SK-N-SH (cell line): ENCODE measurements at regions not wholly inside any gene's neighbourhood (a gene's known extent, or its start where the extent isn't known, plus 50 kb on each side); places are given as distances from the start of the nearest gene placed in this dataset.

ENCODE experiments used
- CTCF ChIA-PET: fragments of 300-600, 350-600 bp; formaldehyde crosslinking; extraction: SDS; loops from one replicate; lab custom pipeline; 2021; lab: Yijun Ruan, JAX
- POLR2A ChIA-PET: fragments of 350-600 bp; sonication (Branson Sonifier 250); formaldehyde crosslinking; extraction: SDS; loops from one replicate; lab custom pipeline; 2020; ENCODE audit warnings: antibody characterized with exemption, inconsistent platforms; lab: Yijun Ruan, JAX
- DNase-seq: peaks from one replicate; pipeline ENCODE4 v3.0.0; 2012
- H2AFZ ChIP-seq: fragments of 200-600 bp; sonication (generic); 2 replicates; pipeline ENCODE4 v1.8.1; 2016; ENCODE audit warnings: antibody characterized with exemption, mild to moderate bottlenecking, low read depth
- H3F3A ChIP-seq: fragments of 200-600 bp; sonication (generic); replicated peaks from 2 replicates; pipeline ENCODE3; 2016; ENCODE audit warnings: antibody characterized with exemption, mild to moderate bottlenecking; ENCODE audit not compliant: insufficient read depth
- H3K27ac ChIP-seq, 2 experiments: fragments of 200-500 bp in 1 of 2; fragments of 200-600 bp in 1 of 2; sonication (Bioruptor generic) in 1 of 2; sonication (generic), shearing (Covaris generic) in 1 of 2; 2 replicates each; pipeline versions ENCODE4 v1.5.1 to v1.6.1; 2014 to 2016; ENCODE audit warnings: low read depth in 2 of 2, inconsistent platforms in 1 of 2, low read length in 1 of 2, mild to moderate bottlenecking in 1 of 2, mixed read lengths in 1 of 2
- H3K27me3 ChIP-seq: fragments of 200-600 bp; sonication (generic), shearing (Covaris generic); 2 replicates; pipeline ENCODE4 v1.6.1; 2016; ENCODE audit warnings: mixed run types; ENCODE audit not compliant: insufficient read depth
- H3K36me3 ChIP-seq, 2 experiments: fragments of 200-500 bp in 1 of 2; fragments of 200-600 bp in 1 of 2; sonication (Bioruptor generic) in 1 of 2; sonication (generic) in 1 of 2; replicated peaks in 1 of 2; 2 replicates each; pipeline versions ENCODE3 to v1.5.1; 2014 to 2016; ENCODE audit warnings: low read length in 1 of 2, mild to moderate bottlenecking in 1 of 2; ENCODE audit not compliant: insufficient read depth in 2 of 2, control insufficient read depth in 1 of 2
- H3K4me1 ChIP-seq, 2 experiments: fragments of 200-500 bp in 1 of 2; fragments of 200-600 bp in 1 of 2; sonication (Bioruptor generic) in 1 of 2; sonication (generic), shearing (Covaris generic) in 1 of 2; 2 replicates each; pipeline versions ENCODE4 v1.5.1 to v1.6.1; 2014 to 2016; ENCODE audit warnings: low read depth in 1 of 2, low read length in 1 of 2, mixed run types in 1 of 2; ENCODE audit not compliant: insufficient read depth in 2 of 2, control insufficient read depth in 1 of 2
- H3K4me2 ChIP-seq: fragments of 200-600 bp; sonication (generic), shearing (Covaris generic); 2 replicates; pipeline ENCODE4 v1.6.1; 2017; ENCODE audit warnings: mixed run types
- H3K4me3 ChIP-seq, 2 experiments: fragments of 200-500 bp in 1 of 2; fragments of 200-600 bp in 1 of 2; sonication (Bioruptor generic) in 1 of 2; sonication (generic), shearing (Covaris generic) in 1 of 2; 2 replicates each; pipeline versions ENCODE4 v1.5.1 to v1.8.1; 2014 to 2016; ENCODE audit warnings: low read depth in 2 of 2, inconsistent platforms in 1 of 2, low read length in 1 of 2, mild to moderate bottlenecking in 1 of 2, mixed read lengths in 1 of 2, moderate library complexity in 1 of 2
- H3K79me2 ChIP-seq: fragments of 200-600 bp; sonication (generic); 2 replicates; pipeline ENCODE4 v1.8.1; 2017; ENCODE audit warnings: mild to moderate bottlenecking; ENCODE audit not compliant: insufficient read depth
- H3K9ac ChIP-seq: fragments of 200-600 bp; sonication (generic); 2 replicates; pipeline ENCODE4 v1.6.1; 2017; ENCODE audit warnings: mixed run types
- H3K9me2 ChIP-seq: fragments of 200-600 bp; sonication (generic); 2 replicates; pipeline ENCODE4 v1.6.1; 2017; ENCODE audit warnings: mixed run types
- H3K9me3 ChIP-seq: fragments of 200-600 bp; sonication (generic); 2 replicates; pipeline ENCODE4 v1.6.1; 2017; ENCODE audit warnings: mixed run types, mild to moderate bottlenecking, moderate library complexity
- H4K20me1 ChIP-seq: fragments of 200-600 bp; sonication (generic); 2 replicates; pipeline ENCODE4 v1.6.1; 2017; ENCODE audit warnings: mild to moderate bottlenecking, mixed run types; ENCODE audit not compliant: insufficient read depth
- ELF1 ChIP-seq: IDR thresholded peaks from 2 replicates; pipeline ENCODE4 v1.4.0; 2012
- EP300 ChIP-seq, 2 experiments: IDR thresholded peaks; 2 replicates each; pipeline versions ENCODE4 v1.4.0 to v1.6.1; 2012; ENCODE audit warnings: borderline replicate concordance in 1 of 2, low read depth in 1 of 2, low read length in 1 of 2
- FOXM1 ChIP-seq: IDR thresholded peaks from 2 replicates; pipeline ENCODE4 v1.4.0; 2012; ENCODE audit warnings: low read depth, mild to moderate bottlenecking
- GABPA ChIP-seq: IDR thresholded peaks from 2 replicates; pipeline ENCODE4 v1.4.0; 2012; ENCODE audit warnings: low read depth, mild to moderate bottlenecking
- GATA2 ChIP-seq: sonication (generic); formaldehyde crosslinking; IDR thresholded peaks from 2 replicates; pipeline ENCODE4 v1.5.0; 2020; ENCODE audit warnings: mild to moderate bottlenecking, missing genetic modification reagents
- JUND ChIP-seq: IDR thresholded peaks from 2 replicates; pipeline ENCODE4 v1.4.0; 2012
- NRF1 ChIP-seq: IDR thresholded peaks from 2 replicates; pipeline ENCODE4 v1.6.1; 2012; ENCODE audit warnings: low read depth, mild to moderate bottlenecking, low read length
- POLR2AphosphoS5 ChIP-seq: IDR thresholded peaks from 2 replicates; pipeline ENCODE4 v1.6.1; 2012; ENCODE audit warnings: low read depth, low read length
- RFX5 ChIP-seq: IDR thresholded peaks from 2 replicates; pipeline ENCODE4 v1.6.1; 2012; ENCODE audit warnings: mild to moderate bottlenecking, improper control_type of control experiment, low read length
- RXRA ChIP-seq: IDR thresholded peaks from 2 replicates; pipeline ENCODE4 v1.4.0; 2012; ENCODE audit warnings: low read depth, mild to moderate bottlenecking, borderline replicate concordance
- SIN3A ChIP-seq: IDR thresholded peaks from 2 replicates; pipeline ENCODE4 v1.6.1; 2012; ENCODE audit warnings: low read depth, mild to moderate bottlenecking, low read length, moderate library complexity, borderline replicate concordance
- SMC3 ChIP-seq: IDR thresholded peaks from 2 replicates; pipeline ENCODE4 v1.6.1; 2012; ENCODE audit warnings: low read depth, low read length, improper control_type of control experiment
- WGBS: methylation state at CpG from one replicate; pipeline ENCODE4 v1.1.6; 2017; ENCODE audit warnings: low lambda C conversion rate; 5-methylcytosine and 5-hydroxymethylcytosine counted together
- TF ChIP-seq, protein P1 (sequence below): IDR thresholded peaks from 2 replicates; pipeline ENCODE4; 2012
- TF ChIP-seq, protein P2 (sequence below): fragments of 200-600 bp; sonication (generic); IDR thresholded peaks from 2 replicates; pipeline ENCODE4 v1.6.1; 2017; ENCODE audit warnings: antibody characterized with exemption, mild to moderate bottlenecking, moderate library complexity
- TF ChIP-seq, protein P3 (sequence below): fragments of 150-350 bp; IDR thresholded peaks from 2 replicates; pipeline ENCODE4 v1.6.1; 2016; ENCODE audit warnings: mild to moderate bottlenecking, low read depth, low read length
- TF ChIP-seq, protein P4 (sequence below): IDR thresholded peaks from 2 replicates; pipeline ENCODE4 v1.4.0; 2012; ENCODE audit warnings: low read depth, borderline replicate concordance

DNA sequence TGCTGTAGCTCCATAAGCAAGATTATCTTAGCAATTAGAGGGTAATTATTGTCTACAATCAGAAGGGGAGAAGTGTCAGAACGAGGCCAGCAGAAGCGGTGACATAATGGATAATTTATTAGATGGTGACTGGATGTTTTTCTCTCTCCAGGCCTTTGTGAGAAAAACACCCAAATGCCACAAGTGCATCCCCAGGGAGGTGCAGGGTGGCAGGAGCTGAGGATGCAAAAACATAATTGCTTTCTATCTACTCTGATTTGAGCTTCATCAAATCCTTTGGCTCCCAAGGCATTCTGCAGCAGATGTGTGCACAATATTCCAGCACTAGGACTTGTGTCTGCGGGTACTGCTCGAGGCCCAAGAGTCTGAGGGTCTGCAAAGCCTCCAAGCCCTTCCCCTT lies 220.1 kb upstream of the SERP2 start:
- no peaks in the 10 kb centered on the region for H3F3A ChIP-seq
- no peaks in the 10 kb centered on the region for H4K20me1 ChIP-seq
- peaks cover 0 to 5% of the 10 kb centered on the region in 2 experiments; a peak in 2 of 4 replicates for H3K4me1 ChIP-seq
- H3K9ac ChIP-seq, result no peak overlapping the region
- no peak for TF ChIP-seq POLR2AphosphoS5
- TF ChIP-seq ELF1, result no peak
- no peak for TF ChIP-seq SMC3
- no peak for TF ChIP-seq RXRA
- no peak for TF ChIP-seq GATA2 (CRISPR knock-in tag)
- POLR2A ChIA-PET, result no interaction called here
- no peaks in the 10 kb centered on the region for H3K27me3 ChIP-seq
- DNase-seq, result no peak
- H3K9me2 ChIP-seq, result no peaks in the 10 kb centered on the region
- no peak overlapping the region for H2AFZ ChIP-seq
- H3K9me3 ChIP-seq, result no peaks in the 10 kb centered on the region
- no peak overlapping the region for H3K27ac ChIP-seq
- CTCF ChIA-PET, result interaction anchor here (1.6 kb wide), 1 partner anchor 248 kb away, joined by 3 read pairs; no protein-coding TSS in a partner anchor
- 81% methylated on average over 2 of the region's 4 CpGs for WGBS
- no peak overlapping the region for H3K4me3 ChIP-seq
- H3K79me2 ChIP-seq, result no peaks in the 10 kb centered on the region
- H3K36me3 ChIP-seq, result no peaks in the 10 kb centered on the region
- H3K4me2 ChIP-seq, result no peak overlapping the region

DNA sequence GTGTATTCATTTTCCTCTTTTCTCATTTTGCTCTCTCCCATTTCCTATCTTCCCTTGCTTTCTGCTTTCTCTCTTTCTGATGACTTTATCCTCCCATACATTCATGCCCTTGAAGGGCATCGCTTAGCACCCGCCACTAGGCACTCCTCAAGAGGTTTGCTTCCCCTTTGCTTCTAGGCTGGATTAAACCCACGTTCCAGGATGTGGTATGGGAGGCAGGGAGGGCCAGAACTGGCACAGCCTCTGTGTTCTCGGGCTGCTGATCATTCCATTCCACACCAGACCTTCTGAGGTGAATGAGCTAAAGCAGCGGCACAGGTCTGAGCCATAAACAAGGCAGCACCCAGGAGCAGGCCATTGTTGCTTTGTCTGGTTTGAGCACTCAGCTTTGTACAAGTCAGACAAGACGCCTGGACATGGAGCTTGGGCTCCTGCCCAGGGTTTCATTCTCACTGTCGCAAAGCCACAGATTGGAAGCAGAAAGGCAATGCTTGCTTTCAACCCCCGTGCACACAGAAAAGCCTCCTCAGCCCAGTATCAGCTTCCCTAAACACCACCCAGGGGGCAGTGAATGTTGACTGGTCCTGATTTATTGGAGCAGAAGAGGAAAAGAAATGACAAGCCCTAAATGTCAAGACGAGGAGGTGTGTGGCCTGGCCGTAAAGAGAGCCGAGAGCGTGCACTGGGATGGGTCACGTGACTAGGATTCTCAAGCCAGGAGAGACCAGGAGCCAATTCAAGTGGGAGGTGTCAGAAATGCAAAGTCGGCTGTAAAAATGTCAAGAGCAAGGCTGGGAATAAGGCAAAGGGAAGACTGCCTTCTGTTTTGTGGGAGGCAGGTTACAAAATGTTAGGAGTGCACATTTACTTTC lies 218.0 kb upstream of the SERP2 start:
- no peak overlapping the region for H2AFZ ChIP-seq
- H3F3A ChIP-seq, result no peaks in the 10 kb centered on the region
- ChIA-PET CTCF (no interaction called here), POLR2A (no interaction called here)
- no peaks in the 10 kb centered on the region for H3K9me3 ChIP-seq
- H3K4me2 ChIP-seq, result no peak overlapping the region
- DNase-seq, result no peak
- H3K27me3 ChIP-seq, result no peaks in the 10 kb centered on the region
- H4K20me1 ChIP-seq, result no peaks in the 10 kb centered on the region
- peaks cover 0 to 3% of the 10 kb centered on the region in 2 experiments; a peak in 1 of 4 replicates for H3K4me1 ChIP-seq
- WGBS, result 63% methylated on average over 13 of the region's 14 CpGs
- no peak overlapping the region for H3K27ac ChIP-seq
- no peaks in the 10 kb centered on the region for H3K36me3 ChIP-seq
- H3K4me3 ChIP-seq, result no peak overlapping the region
- H3K9ac ChIP-seq, result no peak overlapping the region
- H3K9me2 ChIP-seq, result no peaks in the 10 kb centered on the region
- TF ChIP-seq EP300 (IDR thresholded peaks at IDR 0.05; ENCODE audit: borderline replicate concordance in 1 of 2, low read depth in 1 of 2, low read length in 1 of 2) (no peak), RFX5 (no peak)
- TF ChIP-seq, protein P1, sequence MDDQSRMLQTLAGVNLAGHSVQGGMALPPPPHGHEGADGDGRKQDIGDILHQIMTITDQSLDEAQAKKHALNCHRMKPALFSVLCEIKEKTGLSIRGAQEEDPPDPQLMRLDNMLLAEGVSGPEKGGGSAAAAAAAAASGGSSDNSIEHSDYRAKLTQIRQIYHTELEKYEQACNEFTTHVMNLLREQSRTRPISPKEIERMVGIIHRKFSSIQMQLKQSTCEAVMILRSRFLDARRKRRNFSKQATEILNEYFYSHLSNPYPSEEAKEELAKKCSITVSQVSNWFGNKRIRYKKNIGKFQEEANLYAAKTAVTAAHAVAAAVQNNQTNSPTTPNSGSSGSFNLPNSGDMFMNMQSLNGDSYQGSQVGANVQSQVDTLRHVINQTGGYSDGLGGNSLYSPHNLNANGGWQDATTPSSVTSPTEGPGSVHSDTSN, result no peak
- H3K79me2 ChIP-seq, result no peaks in the 10 kb centered on the region

DNA sequence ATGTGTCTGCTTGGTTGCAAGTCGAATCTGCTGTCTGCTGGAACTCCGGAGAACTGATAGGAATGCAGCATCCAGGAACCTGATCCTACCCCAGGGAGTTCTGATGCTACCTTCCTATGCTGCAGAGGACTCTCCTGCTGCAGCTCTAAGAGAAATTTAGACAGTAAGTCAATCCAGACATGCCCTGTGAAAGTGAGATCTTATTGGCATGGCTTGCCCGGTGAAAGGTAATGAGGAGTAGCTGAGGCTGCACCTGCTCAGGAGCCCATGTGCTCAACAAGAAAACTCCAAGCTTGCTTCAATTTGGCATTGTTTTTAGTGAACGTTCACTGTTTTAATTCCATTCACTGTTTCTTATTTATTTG lies 217.3 kb upstream of the SERP2 start:
- Histone ChIP-seq H3K79me2 (no peaks in the 10 kb centered on the region), H3K9me3 (no peaks in the 10 kb centered on the region), H3K27ac (no peak overlapping the region), H3K4me2 (no peak overlapping the region), H2AFZ (no peak overlapping the region), H3K9ac (no peak overlapping the region), H4K20me1 (no peaks in the 10 kb centered on the region), H3K4me3 (no peak overlapping the region), H3F3A (no peaks in the 10 kb centered on the region), H3K36me3 (no peaks in the 10 kb centered on the region), H3K9me2 (no peaks in the 10 kb centered on the region), H3K4me1 (peaks cover 0 to 3% of the 10 kb centered on the region in 2 experiments; a peak in 1 of 4 replicates), H3K27me3 (no peaks in the 10 kb centered on the region)
- ChIA-PET POLR2A (no interaction called here), CTCF (no interaction called here)
- DNase-seq, result no peak
- WGBS, result 85% methylated on average over 3 of the region's 4 CpGs
- TF ChIP-seq SIN3A (no peak), FOXM1 (no peak), JUND (no peak), GATA2 (CRISPR knock-in tag) (no peak), GABPA (no peak), NRF1 (no peak)
- TF ChIP-seq, protein P2, sequence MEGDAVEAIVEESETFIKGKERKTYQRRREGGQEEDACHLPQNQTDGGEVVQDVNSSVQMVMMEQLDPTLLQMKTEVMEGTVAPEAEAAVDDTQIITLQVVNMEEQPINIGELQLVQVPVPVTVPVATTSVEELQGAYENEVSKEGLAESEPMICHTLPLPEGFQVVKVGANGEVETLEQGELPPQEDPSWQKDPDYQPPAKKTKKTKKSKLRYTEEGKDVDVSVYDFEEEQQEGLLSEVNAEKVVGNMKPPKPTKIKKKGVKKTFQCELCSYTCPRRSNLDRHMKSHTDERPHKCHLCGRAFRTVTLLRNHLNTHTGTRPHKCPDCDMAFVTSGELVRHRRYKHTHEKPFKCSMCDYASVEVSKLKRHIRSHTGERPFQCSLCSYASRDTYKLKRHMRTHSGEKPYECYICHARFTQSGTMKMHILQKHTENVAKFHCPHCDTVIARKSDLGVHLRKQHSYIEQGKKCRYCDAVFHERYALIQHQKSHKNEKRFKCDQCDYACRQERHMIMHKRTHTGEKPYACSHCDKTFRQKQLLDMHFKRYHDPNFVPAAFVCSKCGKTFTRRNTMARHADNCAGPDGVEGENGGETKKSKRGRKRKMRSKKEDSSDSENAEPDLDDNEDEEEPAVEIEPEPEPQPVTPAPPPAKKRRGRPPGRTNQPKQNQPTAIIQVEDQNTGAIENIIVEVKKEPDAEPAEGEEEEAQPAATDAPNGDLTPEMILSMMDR, result no peak
- TF ChIP-seq, protein P1, result no peak
- TF ChIP-seq, protein P3, sequence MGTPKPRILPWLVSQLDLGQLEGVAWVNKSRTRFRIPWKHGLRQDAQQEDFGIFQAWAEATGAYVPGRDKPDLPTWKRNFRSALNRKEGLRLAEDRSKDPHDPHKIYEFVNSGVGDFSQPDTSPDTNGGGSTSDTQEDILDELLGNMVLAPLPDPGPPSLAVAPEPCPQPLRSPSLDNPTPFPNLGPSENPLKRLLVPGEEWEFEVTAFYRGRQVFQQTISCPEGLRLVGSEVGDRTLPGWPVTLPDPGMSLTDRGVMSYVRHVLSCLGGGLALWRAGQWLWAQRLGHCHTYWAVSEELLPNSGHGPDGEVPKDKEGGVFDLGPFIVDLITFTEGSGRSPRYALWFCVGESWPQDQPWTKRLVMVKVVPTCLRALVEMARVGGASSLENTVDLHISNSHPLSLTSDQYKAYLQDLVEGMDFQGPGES, result no peak
- TF ChIP-seq, protein P4, sequence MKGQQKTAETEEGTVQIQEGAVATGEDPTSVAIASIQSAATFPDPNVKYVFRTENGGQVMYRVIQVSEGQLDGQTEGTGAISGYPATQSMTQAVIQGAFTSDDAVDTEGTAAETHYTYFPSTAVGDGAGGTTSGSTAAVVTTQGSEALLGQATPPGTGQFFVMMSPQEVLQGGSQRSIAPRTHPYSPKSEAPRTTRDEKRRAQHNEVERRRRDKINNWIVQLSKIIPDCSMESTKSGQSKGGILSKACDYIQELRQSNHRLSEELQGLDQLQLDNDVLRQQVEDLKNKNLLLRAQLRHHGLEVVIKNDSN, result no peak
